K562 (cell line): ENCODE measurements at regions not wholly inside any gene's neighbourhood (a gene's known extent, or its start where the extent isn't known, plus 50 kb on each side); places are given as distances from the start of the nearest gene placed in this dataset.

ENCODE experiments used
- TF ChIP-seq, protein P1 (sequence below): fragments of 200-600 bp; sonication (generic); IDR thresholded peaks from one replicate; pipeline ENCODE4 v1.6.1; 2012; ENCODE audit warnings: mild to moderate bottlenecking, low read depth, low read length, inconsistent platforms
- TF ChIP-seq, protein P2 (sequence below): fragments of 250-450 bp; sonication (Bioruptor Pico); IDR thresholded peaks from 2 replicates; pipeline ENCODE4 v1.8.0; 2022; ENCODE audit warnings: moderate library complexity, mild to moderate bottlenecking, inconsistent platforms

DNA sequence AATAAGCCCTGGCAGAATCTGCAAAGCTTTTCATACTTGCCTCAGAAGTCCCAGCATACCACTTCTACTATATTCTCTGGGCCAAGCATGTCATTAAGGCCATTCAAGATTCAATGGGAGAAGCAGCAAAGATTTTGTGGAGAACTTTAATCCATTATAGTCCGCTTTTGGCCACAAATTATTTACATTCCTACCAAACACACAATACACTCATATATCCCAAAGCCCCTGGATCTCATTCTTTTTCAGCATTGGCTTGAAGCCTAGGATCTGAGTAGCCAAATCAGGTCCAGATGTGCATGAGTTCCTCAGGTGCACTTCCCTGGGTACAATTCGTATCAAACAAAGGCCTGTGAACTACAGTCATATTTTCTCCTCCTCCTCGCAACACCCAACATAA lies 203.4 kb downstream of the NDFIP2 start (continued):
- TF ChIP-seq, protein P1, sequence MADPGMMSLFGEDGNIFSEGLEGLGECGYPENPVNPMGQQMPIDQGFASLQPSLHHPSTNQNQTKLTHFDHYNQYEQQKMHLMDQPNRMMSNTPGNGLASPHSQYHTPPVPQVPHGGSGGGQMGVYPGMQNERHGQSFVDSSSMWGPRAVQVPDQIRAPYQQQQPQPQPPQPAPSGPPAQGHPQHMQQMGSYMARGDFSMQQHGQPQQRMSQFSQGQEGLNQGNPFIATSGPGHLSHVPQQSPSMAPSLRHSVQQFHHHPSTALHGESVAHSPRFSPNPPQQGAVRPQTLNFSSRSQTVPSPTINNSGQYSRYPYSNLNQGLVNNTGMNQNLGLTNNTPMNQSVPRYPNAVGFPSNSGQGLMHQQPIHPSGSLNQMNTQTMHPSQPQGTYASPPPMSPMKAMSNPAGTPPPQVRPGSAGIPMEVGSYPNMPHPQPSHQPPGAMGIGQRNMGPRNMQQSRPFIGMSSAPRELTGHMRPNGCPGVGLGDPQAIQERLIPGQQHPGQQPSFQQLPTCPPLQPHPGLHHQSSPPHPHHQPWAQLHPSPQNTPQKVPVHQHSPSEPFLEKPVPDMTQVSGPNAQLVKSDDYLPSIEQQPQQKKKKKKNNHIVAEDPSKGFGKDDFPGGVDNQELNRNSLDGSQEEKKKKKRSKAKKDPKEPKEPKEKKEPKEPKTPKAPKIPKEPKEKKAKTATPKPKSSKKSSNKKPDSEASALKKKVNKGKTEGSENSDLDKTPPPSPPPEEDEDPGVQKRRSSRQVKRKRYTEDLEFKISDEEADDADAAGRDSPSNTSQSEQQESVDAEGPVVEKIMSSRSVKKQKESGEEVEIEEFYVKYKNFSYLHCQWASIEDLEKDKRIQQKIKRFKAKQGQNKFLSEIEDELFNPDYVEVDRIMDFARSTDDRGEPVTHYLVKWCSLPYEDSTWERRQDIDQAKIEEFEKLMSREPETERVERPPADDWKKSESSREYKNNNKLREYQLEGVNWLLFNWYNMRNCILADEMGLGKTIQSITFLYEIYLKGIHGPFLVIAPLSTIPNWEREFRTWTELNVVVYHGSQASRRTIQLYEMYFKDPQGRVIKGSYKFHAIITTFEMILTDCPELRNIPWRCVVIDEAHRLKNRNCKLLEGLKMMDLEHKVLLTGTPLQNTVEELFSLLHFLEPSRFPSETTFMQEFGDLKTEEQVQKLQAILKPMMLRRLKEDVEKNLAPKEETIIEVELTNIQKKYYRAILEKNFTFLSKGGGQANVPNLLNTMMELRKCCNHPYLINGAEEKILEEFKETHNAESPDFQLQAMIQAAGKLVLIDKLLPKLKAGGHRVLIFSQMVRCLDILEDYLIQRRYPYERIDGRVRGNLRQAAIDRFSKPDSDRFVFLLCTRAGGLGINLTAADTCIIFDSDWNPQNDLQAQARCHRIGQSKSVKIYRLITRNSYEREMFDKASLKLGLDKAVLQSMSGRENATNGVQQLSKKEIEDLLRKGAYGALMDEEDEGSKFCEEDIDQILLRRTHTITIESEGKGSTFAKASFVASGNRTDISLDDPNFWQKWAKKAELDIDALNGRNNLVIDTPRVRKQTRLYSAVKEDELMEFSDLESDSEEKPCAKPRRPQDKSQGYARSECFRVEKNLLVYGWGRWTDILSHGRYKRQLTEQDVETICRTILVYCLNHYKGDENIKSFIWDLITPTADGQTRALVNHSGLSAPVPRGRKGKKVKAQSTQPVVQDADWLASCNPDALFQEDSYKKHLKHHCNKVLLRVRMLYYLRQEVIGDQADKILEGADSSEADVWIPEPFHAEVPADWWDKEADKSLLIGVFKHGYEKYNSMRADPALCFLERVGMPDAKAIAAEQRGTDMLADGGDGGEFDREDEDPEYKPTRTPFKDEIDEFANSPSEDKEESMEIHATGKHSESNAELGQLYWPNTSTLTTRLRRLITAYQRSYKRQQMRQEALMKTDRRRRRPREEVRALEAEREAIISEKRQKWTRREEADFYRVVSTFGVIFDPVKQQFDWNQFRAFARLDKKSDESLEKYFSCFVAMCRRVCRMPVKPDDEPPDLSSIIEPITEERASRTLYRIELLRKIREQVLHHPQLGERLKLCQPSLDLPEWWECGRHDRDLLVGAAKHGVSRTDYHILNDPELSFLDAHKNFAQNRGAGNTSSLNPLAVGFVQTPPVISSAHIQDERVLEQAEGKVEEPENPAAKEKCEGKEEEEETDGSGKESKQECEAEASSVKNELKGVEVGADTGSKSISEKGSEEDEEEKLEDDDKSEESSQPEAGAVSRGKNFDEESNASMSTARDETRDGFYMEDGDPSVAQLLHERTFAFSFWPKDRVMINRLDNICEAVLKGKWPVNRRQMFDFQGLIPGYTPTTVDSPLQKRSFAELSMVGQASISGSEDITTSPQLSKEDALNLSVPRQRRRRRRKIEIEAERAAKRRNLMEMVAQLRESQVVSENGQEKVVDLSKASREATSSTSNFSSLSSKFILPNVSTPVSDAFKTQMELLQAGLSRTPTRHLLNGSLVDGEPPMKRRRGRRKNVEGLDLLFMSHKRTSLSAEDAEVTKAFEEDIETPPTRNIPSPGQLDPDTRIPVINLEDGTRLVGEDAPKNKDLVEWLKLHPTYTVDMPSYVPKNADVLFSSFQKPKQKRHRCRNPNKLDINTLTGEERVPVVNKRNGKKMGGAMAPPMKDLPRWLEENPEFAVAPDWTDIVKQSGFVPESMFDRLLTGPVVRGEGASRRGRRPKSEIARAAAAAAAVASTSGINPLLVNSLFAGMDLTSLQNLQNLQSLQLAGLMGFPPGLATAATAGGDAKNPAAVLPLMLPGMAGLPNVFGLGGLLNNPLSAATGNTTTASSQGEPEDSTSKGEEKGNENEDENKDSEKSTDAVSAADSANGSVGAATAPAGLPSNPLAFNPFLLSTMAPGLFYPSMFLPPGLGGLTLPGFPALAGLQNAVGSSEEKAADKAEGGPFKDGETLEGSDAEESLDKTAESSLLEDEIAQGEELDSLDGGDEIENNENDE = no peak
- TF ChIP-seq, protein P2, sequence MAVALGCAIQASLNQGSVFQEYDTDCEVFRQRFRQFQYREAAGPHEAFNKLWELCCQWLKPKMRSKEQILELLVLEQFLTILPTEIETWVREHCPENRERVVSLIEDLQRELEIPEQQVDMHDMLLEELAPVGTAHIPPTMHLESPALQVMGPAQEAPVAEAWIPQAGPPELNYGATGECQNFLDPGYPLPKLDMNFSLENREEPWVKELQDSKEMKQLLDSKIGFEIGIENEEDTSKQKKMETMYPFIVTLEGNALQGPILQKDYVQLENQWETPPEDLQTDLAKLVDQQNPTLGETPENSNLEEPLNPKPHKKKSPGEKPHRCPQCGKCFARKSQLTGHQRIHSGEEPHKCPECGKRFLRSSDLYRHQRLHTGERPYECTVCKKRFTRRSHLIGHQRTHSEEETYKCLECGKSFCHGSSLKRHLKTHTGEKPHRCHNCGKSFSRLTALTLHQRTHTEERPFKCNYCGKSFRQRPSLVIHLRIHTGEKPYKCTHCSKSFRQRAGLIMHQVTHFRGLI (CRISPR knock-in tag) = no peak
- TF ChIP-seq, all 486 proteins: peak for 0
